GM19395 (cell line): ENCODE measurements at regions not wholly inside any gene's neighbourhood (a gene's known extent, or its start where the extent isn't known, plus 50 kb on each side); places are given as distances from the start of the nearest gene placed in this dataset.

Experiments
- ATAC-seq: cut with Tn5 transposase; IDR thresholded peaks from one replicate; pipeline ENCODE4 v1.9.1; 2021; ENCODE audit warnings: mild to moderate bottlenecking, moderate library complexity; ENCODE audit not compliant: unreplicated experiment

- ATAC-seq: no peak
Observed at GRCh38 chr4:110675426-110675825, 52.5 kb upstream of the PITX2 start.

DNA sequence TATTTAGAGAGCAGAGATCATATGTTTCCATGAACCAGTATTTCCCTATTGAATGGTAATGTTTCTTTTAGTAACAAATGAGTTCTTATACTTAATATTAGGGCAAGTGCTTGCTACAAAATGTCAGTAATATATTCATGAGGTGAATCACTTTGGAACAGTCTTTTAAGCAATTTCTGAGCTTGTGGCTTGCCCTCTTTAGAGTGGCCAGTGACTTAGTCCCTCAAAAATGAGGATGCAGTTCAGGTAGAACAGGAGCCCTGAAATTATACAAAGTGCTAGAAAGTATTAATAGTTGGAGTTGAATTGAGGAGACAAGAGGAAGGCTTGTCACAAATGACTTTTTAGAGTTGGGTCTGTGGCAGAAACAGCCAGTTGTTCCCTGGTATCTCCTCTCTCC, 53.4 kb upstream of the PITX2 start:
- no peak for ATAC-seq

GRCh38 chr4:110678517-110679227, 55.8 kb upstream of the PITX2 start:
- ATAC-seq: no peak

DNA sequence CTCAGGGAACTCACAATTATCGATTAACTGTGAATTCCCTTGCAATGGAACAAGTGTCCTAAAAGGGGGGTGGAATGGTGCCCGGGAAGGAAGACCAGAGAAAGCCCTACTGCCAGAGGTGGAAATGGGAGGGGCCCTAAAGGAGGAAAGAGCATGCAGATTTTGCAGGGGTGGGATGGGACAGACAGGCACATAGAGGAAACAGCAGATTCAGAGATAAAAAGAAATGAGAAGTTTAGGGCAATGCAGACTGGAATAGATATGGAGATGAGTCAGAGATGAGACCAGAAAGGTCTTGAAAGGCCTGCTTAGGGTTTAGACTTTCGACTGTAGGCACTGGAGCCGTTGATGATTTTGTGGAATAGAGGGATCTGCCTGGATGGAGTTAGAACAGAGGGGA, 57.4 kb upstream of the PITX2 start:
- ATAC-seq: no peak

GRCh38 chr4:110681381-110681780, 58.5 kb upstream of the PITX2 start:
- no peak for ATAC-seq

DNA sequence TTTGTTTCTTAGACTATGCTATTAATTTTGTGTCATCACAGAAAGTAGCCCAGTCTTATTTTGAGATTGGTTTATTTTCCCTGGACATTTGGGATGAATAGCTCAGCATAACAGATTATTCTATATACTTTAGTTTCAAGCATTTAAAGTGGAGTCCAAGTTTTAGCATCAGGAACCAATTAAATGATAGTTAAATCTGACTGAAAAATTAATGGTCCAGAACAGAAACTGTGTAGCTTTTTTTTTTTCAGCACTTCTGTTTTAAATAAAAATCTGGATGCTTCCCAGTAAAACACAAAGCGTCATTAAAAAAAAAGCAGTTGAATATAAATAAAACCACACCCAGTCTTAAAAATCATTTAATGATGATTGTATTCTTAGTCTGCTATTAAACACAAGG, 59.4 kb upstream of the PITX2 start:
- no peak for ATAC-seq

DNA sequence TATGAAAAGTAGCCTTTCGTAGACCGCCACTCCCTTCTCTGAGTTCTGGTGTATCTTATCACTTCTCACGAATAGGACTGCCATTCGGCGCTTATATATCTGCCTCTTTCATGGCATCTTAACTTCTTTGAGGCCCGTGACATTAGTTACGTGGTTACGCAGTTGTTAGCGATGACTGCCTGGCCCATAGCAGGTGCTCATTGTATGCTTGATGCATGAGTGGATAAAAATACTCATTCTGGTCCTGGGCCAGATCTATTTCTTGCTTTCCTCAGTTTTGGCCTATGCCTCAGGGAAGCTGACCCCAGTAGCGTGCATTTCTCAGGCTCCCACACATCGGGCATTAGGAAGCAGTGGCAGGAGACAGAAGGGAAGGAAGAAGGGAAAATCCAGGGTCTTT, 60.7 kb upstream of the PITX2 start:
- ATAC-seq: no peak

DNA sequence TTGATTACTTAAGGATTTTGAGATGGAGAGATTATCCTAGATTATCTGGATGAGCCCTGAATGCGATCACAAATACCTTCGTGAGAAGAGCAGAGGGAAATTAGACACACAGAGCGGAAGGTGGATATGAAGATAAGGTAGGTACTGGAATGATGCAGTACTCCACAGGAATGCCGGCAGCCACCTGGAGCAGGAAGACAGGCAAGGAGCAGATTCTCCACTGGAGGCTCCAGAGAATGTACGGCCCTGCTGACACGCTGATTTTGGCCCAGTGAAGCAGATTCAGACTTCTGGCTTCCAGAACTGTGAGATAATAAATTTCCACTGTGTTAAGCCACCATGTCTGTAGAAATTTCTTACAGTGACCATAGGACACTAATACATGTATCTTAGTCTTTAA, 79.4 kb upstream of the PITX2 start:
- ATAC-seq: no peak

GRCh38 chr4:110704748-110705439, 82.0 kb upstream of the PITX2 start:
- no peak for ATAC-seq

- no peak for ATAC-seq
Observed at GRCh38 chr4:110705440-110705782, 82.5 kb upstream of the PITX2 start.

DNA sequence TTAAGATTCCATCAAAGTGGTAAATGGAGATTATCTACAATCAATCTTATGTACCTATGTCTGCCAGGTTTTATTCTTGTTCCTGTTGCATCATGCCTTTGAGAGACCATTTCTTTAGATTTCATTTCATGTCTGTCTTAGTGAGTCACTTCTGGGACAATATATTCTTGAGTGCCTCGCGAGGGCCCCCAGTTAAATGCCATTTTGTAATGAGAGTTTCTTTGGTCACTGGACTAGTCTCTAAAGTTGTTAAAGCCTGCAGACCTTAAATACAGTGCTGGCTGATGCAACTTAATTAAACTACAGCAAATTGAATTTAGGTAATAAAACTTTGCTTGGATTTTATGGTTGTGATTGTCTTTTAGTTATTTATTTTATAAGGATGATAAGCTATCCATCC, 87.2 kb upstream of the PITX2 start:
- ATAC-seq: no peak

DNA sequence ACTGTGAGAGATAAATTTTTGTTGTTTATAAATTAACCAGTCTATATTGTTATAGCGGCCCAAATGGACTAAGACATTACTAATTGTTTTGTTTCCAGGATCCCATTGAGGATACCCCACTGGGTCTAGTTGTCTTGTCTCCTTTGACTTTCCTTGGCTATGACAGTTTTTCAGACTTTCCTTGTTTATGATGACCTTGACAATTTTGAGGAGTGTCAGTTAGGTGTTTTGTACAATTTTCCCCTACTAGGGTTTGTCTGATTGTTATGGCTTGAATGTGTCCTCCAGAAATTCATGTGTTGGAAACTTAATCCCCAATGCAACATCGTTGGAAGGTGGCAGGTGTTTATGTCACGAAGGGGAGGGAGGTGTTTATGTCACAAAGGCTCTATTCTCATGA, 89.6 kb upstream of the PITX2 start:
- ATAC-seq: no peak

DNA sequence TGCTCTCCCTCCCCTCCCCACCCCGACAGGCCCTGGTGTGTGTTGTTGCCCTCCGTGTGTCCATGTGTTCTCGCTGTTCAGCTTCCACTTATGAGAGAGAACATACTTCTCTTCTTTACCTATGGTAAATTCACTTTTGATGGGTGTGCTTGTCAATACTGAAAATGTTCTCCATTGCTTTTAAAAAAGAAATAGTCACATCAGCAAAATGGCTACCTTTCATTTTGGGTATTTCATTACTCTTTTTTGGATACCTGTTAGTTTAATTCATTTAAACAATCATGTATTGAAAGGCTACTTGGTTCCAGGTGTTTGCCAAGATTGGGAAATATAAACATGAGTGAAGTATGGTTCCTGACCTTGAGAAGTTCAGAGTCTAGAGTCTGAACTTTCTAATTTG, 107.4 kb upstream of the PITX2 start:
- no peak for ATAC-seq

DNA sequence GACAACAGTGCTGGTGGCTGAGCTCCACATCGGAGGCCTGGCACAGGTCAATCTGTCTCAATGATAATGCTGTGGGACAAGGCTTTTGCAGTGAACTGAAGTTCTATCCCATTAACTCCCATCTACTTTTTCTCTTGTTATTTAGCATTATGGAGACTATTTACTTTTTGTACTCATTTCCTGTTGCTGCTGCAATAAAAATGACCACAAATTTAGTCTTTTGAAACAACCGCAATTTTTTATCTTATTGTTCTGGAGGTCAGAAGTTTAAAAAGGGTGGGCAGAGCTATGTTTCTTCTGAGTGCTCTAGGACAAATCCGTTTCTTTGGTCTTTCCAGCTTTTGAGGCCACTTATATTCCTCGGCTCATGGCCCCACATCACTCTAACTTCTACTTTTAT, 111.0 kb upstream of the PITX2 start:
- ATAC-seq: no peak

DNA sequence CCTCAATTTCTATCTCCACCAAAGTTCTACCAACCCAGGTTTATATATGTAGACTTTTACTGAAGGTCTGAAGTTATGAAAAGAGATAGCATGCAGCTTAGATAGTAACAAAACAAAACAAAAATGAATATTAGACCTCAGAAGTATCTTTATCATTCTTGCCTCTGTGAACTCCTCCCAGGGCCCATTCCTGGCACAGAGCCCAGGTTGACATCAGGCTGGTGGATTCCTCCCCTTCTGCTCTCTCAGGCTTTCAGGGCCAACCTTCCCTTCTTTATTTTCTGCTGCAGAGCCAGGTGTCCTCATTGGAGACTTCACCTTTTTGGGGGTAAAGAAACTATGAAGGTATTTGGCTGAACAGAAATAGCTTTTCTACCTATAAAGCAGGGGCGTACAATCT, 112.8 kb upstream of the PITX2 start:
- ATAC-seq: no peak

GRCh38 chr4:110737931-110738330, 115.1 kb upstream of the PITX2 start:
- ATAC-seq: no peak

GRCh38 chr4:110742143-110742542, 119.3 kb upstream of the PITX2 start:
- no peak for ATAC-seq

- ATAC-seq: no peak
Observed at GRCh38 chr4:110748071-110748470, 125.2 kb upstream of the PITX2 start.

GRCh38 chr4:110751183-110751582, 128.3 kb upstream of the PITX2 start:
- ATAC-seq: no peak

- ATAC-seq: no peak
Observed at GRCh38 chr4:110751986-110752385, 129.1 kb upstream of the PITX2 start.

GRCh38 chr4:110753466-110753865, 130.6 kb upstream of the PITX2 start:
- ATAC-seq: no peak

GRCh38 chr4:110754716-110755115, 131.8 kb upstream of the PITX2 start:
- no peak for ATAC-seq

GRCh38 chr4:110769578-110769977, 146.7 kb upstream of the PITX2 start:
- ATAC-seq: no peak
